ENCODE measurements at regions not wholly inside any gene's neighbourhood (a gene's known extent, or its start where the extent isn't known, plus 50 kb on each side); places are given as distances from the start of the nearest gene placed in this dataset.

- DNase-seq (ENCODE audit: low spot score): no peak
These were observed 364.4 kb downstream of the ZNF521 start for GRCh38 chr18:24987303-24988252.

GRCh38 chr18:24988253-24988840, 363.6 kb downstream of the ZNF521 start:
- DNase-seq (ENCODE audit: low spot score): no peak

- peak; percentile 1 for DNase-seq (ENCODE audit: low spot score)
These were observed 362.0 kb downstream of the ZNF521 start for GRCh38 chr18:24989760-24990593.

DNA sequence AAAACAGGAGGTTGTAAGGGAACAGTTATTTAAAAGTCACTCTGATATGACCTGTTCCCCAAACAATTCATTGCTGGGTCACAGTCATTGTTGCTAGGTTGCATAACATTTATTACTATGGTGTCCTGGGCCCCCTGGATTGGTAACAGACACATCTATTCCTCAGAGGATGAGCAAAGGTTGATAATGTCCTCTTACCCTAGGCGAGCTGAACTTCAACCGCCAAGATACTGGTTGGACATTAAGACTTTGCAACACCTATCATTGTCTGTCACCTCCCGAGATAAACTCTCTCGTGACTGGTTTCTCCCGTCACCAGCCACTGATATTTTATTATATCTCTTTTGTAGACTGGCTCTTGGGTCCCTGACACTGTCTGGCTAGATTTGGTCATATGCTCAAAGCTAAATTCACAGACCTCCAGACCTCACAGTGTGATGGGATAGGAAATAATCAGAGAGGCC, 361.3 kb downstream of the ZNF521 start:
- no peak for DNase-seq (ENCODE audit: low spot score)

GRCh38 chr18:24991141-24992060, 360.6 kb downstream of the ZNF521 start:
- DNase-seq (ENCODE audit: low spot score): no peak

DNA sequence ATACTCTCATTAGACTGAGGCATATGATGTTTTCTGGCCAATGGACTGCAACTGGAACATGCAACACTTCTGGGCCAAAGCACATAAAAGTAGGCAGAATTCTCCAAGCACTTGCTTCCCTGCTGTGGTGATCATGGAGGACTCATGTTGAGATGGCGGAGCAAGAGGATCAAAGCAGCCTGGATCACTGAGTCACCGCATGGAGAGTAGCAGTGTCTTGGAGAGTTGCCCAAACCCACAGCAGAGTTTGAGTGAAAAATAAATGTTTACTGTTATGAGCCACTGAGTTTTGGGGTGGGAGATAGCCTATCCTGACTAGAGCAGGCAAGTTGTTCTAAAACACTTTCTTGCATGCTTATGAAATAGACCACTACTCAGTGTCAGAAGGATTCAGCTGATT, 359.5 kb downstream of the ZNF521 start:
- no peak for DNase-seq (ENCODE audit: low spot score)

- no peak for DNase-seq (ENCODE audit: low spot score)
These were observed 358.3 kb downstream of the ZNF521 start for GRCh38 chr18:24993628-24994027.

DNA sequence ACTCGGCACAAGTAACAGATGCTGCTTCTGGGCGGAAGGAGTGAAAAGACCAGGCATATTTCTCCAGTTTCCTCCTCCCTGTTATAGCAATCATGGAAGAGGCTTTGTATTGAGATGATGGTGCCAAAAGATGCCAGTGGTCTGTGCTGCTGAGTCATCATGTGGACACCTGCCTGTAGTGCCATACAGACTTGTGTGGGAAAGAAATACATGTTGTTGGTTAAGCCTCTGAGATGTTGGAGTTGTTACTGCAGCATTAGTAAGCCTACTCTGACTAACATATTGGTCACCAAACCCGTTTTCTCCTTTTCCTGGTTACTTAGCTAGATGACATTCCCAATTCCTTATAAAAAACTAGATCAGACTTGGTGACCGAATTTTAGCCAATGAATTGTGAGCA, 356.9 kb downstream of the ZNF521 start:
- no peak for DNase-seq (ENCODE audit: low spot score)

GRCh38 chr18:24995755-24996154, 356.2 kb downstream of the ZNF521 start:
- DNase-seq (ENCODE audit: low spot score): no peak

DNA sequence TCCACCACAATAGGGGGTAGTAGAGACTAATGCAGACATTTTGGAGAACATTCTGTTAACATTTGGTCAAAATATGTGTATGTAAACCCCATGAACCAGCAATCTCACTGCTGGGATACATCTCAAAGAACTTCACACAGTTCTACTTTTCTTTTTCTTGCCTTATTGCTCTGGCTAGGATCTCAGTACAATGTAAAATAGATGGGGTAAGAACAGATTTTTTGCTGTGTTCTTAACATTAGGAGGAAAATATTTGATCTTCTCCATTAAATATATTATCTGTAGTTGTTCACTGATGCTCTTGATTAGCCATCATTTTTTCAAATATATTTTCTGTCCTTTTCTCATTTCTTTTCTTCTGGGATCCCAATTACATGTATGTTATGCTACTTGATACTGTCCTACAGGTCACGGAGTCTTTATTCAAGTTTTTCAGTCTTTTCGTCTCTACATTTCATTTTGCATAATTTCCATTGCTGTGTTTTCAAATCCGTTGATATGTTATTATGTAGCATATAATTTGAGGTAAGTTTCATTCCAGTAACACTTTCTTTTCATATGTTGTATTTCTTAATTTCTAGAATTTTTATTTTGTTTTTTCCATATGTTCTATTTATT, 352.2 kb downstream of the ZNF521 start:
- DNase-seq (ENCODE audit: low spot score): no peak

- no peak for DNase-seq (ENCODE audit: low spot score)
These were observed 350.2 kb downstream of the ZNF521 start for GRCh38 chr18:25001803-25002202.

DNA sequence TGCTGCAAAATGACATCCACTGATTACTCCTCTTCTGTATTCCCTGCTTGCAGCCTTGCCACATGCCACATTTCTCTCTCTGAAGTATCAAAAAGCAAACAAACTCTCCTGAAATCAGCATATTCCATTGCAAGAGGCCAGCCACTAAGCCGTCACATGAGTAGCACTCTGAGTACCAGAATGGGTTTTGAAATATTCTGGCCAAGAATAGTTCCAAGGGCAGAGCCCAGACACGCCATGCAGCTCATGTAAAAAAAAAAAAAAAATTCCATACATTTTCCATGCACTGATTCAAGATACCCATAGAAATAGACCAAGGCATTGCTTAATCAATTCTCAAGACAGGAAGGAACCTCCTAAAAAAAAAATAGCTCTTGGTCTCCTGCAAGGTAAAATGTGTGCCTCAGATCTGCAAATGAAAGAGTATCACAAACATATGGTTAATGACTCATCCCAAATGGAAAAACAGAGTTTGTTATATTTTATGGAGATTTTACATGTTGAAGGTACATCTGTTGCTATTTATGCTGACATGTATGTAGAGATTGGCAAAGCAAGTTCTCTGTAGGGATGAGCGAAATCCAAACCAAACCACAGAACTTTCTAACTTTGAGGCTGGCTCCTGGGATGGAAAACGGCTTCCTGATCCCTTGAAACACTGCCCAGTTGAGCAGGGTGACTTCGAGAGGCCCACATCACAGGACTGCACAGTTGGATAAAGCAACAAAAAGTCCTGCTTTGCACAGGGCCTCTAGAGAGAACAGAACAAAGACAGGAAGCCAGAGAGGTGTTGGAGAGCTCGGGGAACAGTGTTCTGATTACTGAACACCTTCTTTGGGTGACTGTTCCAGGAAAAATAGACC, 346.2 kb downstream of the ZNF521 start:
- DNase-seq (ENCODE audit: low spot score): no peak

GRCh38 chr18:25010623-25011374, 341.2 kb downstream of the ZNF521 start:
- no peak for DNase-seq (ENCODE audit: low spot score)

Data from NAMALWA (cell line).